ENCODE measurements at regions not wholly inside any gene's neighbourhood (a gene's known extent, or its start where the extent isn't known, plus 50 kb on each side); places are given as distances from the start of the nearest gene placed in this dataset.

- no peak for ATAC-seq
- no peaks in the 10 kb centered on the region for H3K36me3 ChIP-seq (ENCODE audit: insufficient read depth)
- no peaks in the 10 kb centered on the region for H3K9me2 ChIP-seq (ENCODE audit: insufficient read depth)
- Mint-ChIP-seq H3K4me3 (no peak overlapping the region), H3K36me3 (ENCODE audit: low read depth) (no peaks in the 10 kb centered on the region), H3K4me1 (peaks cover 9% of the 10 kb centered on the region; the same call in 2 of the 3 replicates), H3K27me3 (ENCODE audit: insufficient read depth, low read depth, poor library complexity) (peaks cover 2% of the 10 kb centered on the region), H3K27ac (no peak overlapping the region), H3K9me3 (no peaks in the 10 kb centered on the region)
- no peaks in the 10 kb centered on the region for H3K27me3 ChIP-seq (ENCODE audit: insufficient read depth)
- no peaks in the 10 kb centered on the region for H4K20me1 ChIP-seq (replicated peaks; ENCODE audit: insufficient read depth)
- TF ChIP-seq POLR2AphosphoS5 (IDR thresholded peaks at IDR 0.05; ENCODE audit: low read depth) = no peak
- TF ChIP-seq CREB1 (CRISPR knock-in tag; IDR thresholded peaks at IDR 0.05; ENCODE audit: low read depth) = no peak
- TF ChIP-seq JUNB (IDR thresholded peaks at IDR 0.05; ENCODE audit: unreplicated experiment) = no peak
- TF ChIP-seq ZNF462 (CRISPR knock-in tag; IDR thresholded peaks at IDR 0.05) = no peak
- TF ChIP-seq EZH2phosphoT487 (IDR thresholded peaks at IDR 0.05; ENCODE audit: unreplicated experiment) = no peak
- TF ChIP-seq ZNF114 (CRISPR knock-in tag; IDR thresholded peaks at IDR 0.05) = no peak
- no peak for TF ChIP-seq ZNF331 (CRISPR knock-in tag; IDR thresholded peaks at IDR 0.05; ENCODE audit: low read depth)
- TF ChIP-seq STAT1 (IDR thresholded peaks at IDR 0.05; ENCODE audit: unreplicated experiment) = no peak
- TF ChIP-seq EZH2 (IDR thresholded peaks at IDR 0.05; ENCODE audit: low read depth, unreplicated experiment) = no peak
- no peak for TF ChIP-seq ETS1 (IDR thresholded peaks at IDR 0.05)
- TF ChIP-seq REST (IDR thresholded peaks at IDR 0.05; ENCODE audit: unreplicated experiment) = no peak
- no peak for TF ChIP-seq NANOG (IDR thresholded peaks at IDR 0.05; ENCODE audit: borderline replicate concordance)
- TF ChIP-seq CTCF (conservative IDR thresholded peaks at IDR 0.05; ENCODE audit: low read depth in 2 of 2) = no peak
- H3K4me3 ChIP-seq = no peak overlapping the region
- no peak overlapping the region for H3K4me2 ChIP-seq
- H3K4me1 ChIP-seq (ENCODE audit: insufficient read depth) = no peaks in the 10 kb centered on the region
- no peak for DNase-seq (ENCODE audit: low spot score)
- H3K79me2 ChIP-seq (replicated peaks; ENCODE audit: insufficient read depth) = no peaks in the 10 kb centered on the region
- H2AFZ ChIP-seq = no peak overlapping the region
- no peaks in the 10 kb centered on the region for H3F3A ChIP-seq (replicated peaks; ENCODE audit: low read depth)
- no peak overlapping the region for H3K27ac ChIP-seq (ENCODE audit: low read depth)
Observed at GRCh38 chr6:120164531-120164930, 815.0 kb upstream of the MAN1A1 start.
